Neural progenitor cell (in vitro differentiated cells): ENCODE measurements at regions not wholly inside any gene's neighbourhood (a gene's known extent, or its start where the extent isn't known, plus 50 kb on each side); places are given as distances from the start of the nearest gene placed in this dataset.
"Not testable (repeated sequence)": the region's sequence is repeated elsewhere in the genome, so short reads cannot be mapped to it uniquely, and the experiment has no call there.

Source experiments
- DNase-seq: peaks from one replicate; pipeline ENCODE4 v3.0.0-alpha.2; 2016; ENCODE audit warnings: low spot score
- H2AFZ ChIP-seq: fragments of 200-600 bp; sonication (generic); replicated peaks from 2 replicates; pipeline ENCODE4 v1.6.1; 2016; ENCODE audit warnings: antibody characterized with exemption
- H3F3A ChIP-seq: fragments of 200-600 bp; sonication (generic); 2 replicates; pipeline ENCODE4 v1.6.1; 2016; ENCODE audit warnings: antibody characterized with exemption, low read depth
- H3K27ac ChIP-seq: fragments of 200-600 bp; sonication (generic); 2 replicates; pipeline ENCODE4 v1.5.1; 2016; ENCODE audit warnings: mild to moderate bottlenecking
- H3K27me3 ChIP-seq: fragments of 200-600 bp; sonication (generic); 2 replicates; pipeline ENCODE4 v1.6.1; 2016; ENCODE audit warnings: mild to moderate bottlenecking, moderate library complexity
- H3K36me3 ChIP-seq: fragments of 200-600 bp; sonication (generic); 2 replicates; pipeline ENCODE4 v1.5.1; 2016
- H3K4me1 ChIP-seq: fragments of 200-600 bp; sonication (generic); 2 replicates; pipeline ENCODE4 v1.6.1; 2016; ENCODE audit warnings: mixed run types
- H3K4me2 ChIP-seq: fragments of 200-600 bp; sonication (generic); 2 replicates; pipeline ENCODE4 v1.6.1; 2016
- H3K4me3 ChIP-seq: fragments of 200-600 bp; sonication (generic); 2 replicates; pipeline ENCODE4 v1.5.1; 2016
- H3K79me2 ChIP-seq: fragments of 200-600 bp; sonication (generic); 2 replicates; pipeline ENCODE4 v1.6.1; 2016; ENCODE audit warnings: low read depth
- H3K9ac ChIP-seq: fragments of 200-600 bp; sonication (generic); 2 replicates; pipeline ENCODE4 v1.6.1; 2016
- H3K9me3 ChIP-seq: fragments of 200-600 bp; sonication (generic); 2 replicates; pipeline ENCODE4 v1.5.1; 2016; ENCODE audit warnings: low read depth
- H4K20me1 ChIP-seq: fragments of 200-600 bp; sonication (generic); 2 replicates; pipeline ENCODE4 v1.6.1; 2016; ENCODE audit warnings: low read depth
- H3K27ac Mint-ChIP-seq: 3 replicates; pipeline ENCODE4 v1.8.0; 2021; ENCODE audit warnings: mixed read lengths
- H3K27me3 Mint-ChIP-seq: 2 replicates; pipeline ENCODE4 v1.8.0; 2022; ENCODE audit warnings: low read depth, mild to moderate bottlenecking, inconsistent platforms, moderate library complexity, mixed read lengths; ENCODE audit not compliant: insufficient read depth
- H3K36me3 Mint-ChIP-seq: 3 replicates; pipeline ENCODE4 v1.8.0; 2021; ENCODE audit warnings: mixed read lengths
- H3K4me1 Mint-ChIP-seq: 3 replicates; pipeline ENCODE4 v1.8.0; 2021; ENCODE audit warnings: mixed read lengths
- H3K4me3 Mint-ChIP-seq: 3 replicates; pipeline ENCODE4 v1.8.0; 2021; ENCODE audit warnings: mild to moderate bottlenecking, moderate library complexity, mixed read lengths
- H3K9me3 Mint-ChIP-seq: 3 replicates; pipeline ENCODE4 v1.8.0; 2020; ENCODE audit warnings: mixed read lengths
- EZH2 ChIP-seq: fragments of 200-600 bp; sonication (generic); IDR thresholded peaks from 2 replicates; pipeline ENCODE4 v1.6.1; 2017; ENCODE audit warnings: antibody characterized with exemption, mild to moderate bottlenecking, moderate library complexity
- EZH2phosphoT487 ChIP-seq: fragments of 200-600 bp; sonication (generic); IDR thresholded peaks from 2 replicates; pipeline ENCODE4 v1.6.1; 2017; ENCODE audit warnings: antibody characterized with exemption
- TF ChIP-seq, protein P1 (sequence below): fragments of 200-600 bp; sonication (generic); IDR thresholded peaks from 2 replicates; pipeline ENCODE4 v1.5.1; 2017; ENCODE audit warnings: antibody characterized with exemption, mild to moderate bottlenecking

DNA sequence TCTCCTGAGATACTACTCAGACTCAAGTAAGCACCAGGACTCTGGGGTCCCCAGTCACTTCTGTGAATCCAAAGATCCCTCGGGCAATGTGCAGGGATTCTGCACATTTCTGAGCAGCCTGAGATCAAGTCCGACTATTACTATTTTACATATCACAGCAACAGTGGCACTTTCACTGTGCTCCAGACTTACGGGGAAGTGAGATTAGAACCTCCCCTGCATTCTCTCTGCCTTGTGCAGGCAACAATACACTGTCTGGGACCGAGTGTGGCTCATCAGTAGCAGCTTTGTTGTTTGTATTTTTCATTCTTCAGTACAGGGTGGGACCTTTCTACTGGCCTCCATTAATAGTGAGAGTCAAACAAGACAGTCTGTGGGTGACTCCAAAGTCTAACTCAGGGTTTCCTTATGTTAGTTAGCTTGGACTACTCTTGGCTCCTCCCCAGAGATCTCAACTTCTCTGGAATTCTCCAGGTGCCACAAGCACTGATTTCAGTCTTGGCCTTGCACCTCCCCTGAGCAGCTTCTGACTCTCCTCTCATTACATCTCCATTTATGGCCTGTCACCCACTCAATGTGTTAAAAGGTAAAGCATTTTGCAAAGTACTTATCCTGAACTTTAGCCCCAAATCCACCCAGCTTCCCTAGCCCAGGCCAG is 76.2 kb upstream of the TOP3B start:
- no peak for DNase-seq
- no peaks in the 10 kb centered on the region for H3F3A ChIP-seq
- peaks cover 88% of the 10 kb centered on the region for H3K27me3 ChIP-seq

DNA sequence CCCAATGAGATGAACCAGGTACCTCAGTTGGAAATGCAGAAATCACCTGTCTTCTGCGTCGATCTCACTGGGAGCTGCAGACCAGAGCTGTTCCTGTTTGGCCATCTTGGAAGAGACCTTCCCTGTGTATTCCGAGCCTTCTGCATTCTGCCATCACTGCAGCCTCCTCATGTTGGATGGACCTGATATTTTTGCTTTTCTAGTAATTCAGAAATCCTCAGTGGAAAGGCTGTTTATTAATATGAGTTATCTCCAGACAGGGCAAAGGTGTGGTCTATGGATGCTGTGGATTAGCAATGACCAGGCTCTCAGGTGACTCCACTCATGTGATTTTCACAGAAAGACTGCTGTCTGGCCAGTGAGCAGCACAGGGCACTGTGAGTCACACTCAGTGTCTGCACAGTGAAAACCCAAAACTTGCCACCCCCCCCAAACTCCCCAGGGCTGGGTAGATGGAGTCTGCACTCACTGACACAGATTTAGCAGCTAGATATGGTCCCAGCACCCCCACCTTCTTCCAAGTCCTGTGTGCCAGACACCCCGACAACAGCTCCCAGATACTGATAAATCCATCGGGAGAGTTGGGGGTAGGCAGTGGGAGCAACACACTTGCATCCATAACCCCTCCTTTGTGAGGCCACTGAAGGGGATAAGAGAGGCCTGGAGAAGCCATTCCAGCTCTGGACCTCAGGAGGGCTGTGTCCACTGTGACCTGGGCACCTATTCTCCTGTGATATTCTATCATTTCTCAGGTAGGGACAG is 75.2 kb upstream of the TOP3B start:
- H3K4me3 Mint-ChIP-seq: peak overlapping the region; percentile 5
- no peak for DNase-seq
- no peak overlapping the region for H3K9ac ChIP-seq
- H3K9me3 Mint-ChIP-seq: peaks cover 14% of the 10 kb centered on the region
- H3K36me3 Mint-ChIP-seq: no peaks in the 10 kb centered on the region
- peaks cover 90% of the 10 kb centered on the region for H3K27me3 ChIP-seq
- H2AFZ ChIP-seq: no peak overlapping the region
- no peak overlapping the region for H3K27ac ChIP-seq
- peaks cover 13% of the 10 kb centered on the region for H3K27me3 Mint-ChIP-seq
- TF ChIP-seq EZH2: no peak
- TF ChIP-seq, protein P1, sequence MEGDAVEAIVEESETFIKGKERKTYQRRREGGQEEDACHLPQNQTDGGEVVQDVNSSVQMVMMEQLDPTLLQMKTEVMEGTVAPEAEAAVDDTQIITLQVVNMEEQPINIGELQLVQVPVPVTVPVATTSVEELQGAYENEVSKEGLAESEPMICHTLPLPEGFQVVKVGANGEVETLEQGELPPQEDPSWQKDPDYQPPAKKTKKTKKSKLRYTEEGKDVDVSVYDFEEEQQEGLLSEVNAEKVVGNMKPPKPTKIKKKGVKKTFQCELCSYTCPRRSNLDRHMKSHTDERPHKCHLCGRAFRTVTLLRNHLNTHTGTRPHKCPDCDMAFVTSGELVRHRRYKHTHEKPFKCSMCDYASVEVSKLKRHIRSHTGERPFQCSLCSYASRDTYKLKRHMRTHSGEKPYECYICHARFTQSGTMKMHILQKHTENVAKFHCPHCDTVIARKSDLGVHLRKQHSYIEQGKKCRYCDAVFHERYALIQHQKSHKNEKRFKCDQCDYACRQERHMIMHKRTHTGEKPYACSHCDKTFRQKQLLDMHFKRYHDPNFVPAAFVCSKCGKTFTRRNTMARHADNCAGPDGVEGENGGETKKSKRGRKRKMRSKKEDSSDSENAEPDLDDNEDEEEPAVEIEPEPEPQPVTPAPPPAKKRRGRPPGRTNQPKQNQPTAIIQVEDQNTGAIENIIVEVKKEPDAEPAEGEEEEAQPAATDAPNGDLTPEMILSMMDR: no peak
- no peak for TF ChIP-seq EZH2phosphoT487
- peaks cover 56% of the 10 kb centered on the region for H3K4me1 Mint-ChIP-seq
- no peaks in the 10 kb centered on the region for H3K9me3 ChIP-seq
- no peaks in the 10 kb centered on the region for H4K20me1 ChIP-seq
- no peaks in the 10 kb centered on the region for H3K79me2 ChIP-seq
- H3F3A ChIP-seq: no peaks in the 10 kb centered on the region
- H3K36me3 ChIP-seq: no peaks in the 10 kb centered on the region
- peak overlapping the region; percentile 91 for H3K27ac Mint-ChIP-seq
- H3K4me1 ChIP-seq: peaks cover 25% of the 10 kb centered on the region
- no peak overlapping the region for H3K4me3 ChIP-seq
- H3K4me2 ChIP-seq: peak overlapping the region; percentile 60

More for the DNA sequence above, 76.2 kb upstream of the TOP3B start:
- no peak for TF ChIP-seq EZH2
- TF ChIP-seq, protein P1: no peak
- TF ChIP-seq EZH2phosphoT487: no peak
- peak overlapping the region; percentile 93 for H3K27ac Mint-ChIP-seq
- peak overlapping the region; percentile 63 for H3K4me3 Mint-ChIP-seq
- H3K36me3 Mint-ChIP-seq: no peaks in the 10 kb centered on the region
- no peak overlapping the region for H3K27ac ChIP-seq
- H4K20me1 ChIP-seq: no peaks in the 10 kb centered on the region
- H3K9me3 ChIP-seq: no peaks in the 10 kb centered on the region
- no peak overlapping the region for H2AFZ ChIP-seq
- peak overlapping the region; percentile 56 for H3K4me2 ChIP-seq
- peaks cover 25% of the 10 kb centered on the region for H3K4me1 ChIP-seq
- H3K27me3 Mint-ChIP-seq: peaks cover 11% of the 10 kb centered on the region
- H3K36me3 ChIP-seq: no peaks in the 10 kb centered on the region
- no peaks in the 10 kb centered on the region for H3K79me2 ChIP-seq
- peaks cover 56% of the 10 kb centered on the region for H3K4me1 Mint-ChIP-seq
- H3K9me3 Mint-ChIP-seq: peaks cover 16% of the 10 kb centered on the region
- no peak overlapping the region for H3K9ac ChIP-seq
- H3K4me3 ChIP-seq: no peak overlapping the region

DNA sequence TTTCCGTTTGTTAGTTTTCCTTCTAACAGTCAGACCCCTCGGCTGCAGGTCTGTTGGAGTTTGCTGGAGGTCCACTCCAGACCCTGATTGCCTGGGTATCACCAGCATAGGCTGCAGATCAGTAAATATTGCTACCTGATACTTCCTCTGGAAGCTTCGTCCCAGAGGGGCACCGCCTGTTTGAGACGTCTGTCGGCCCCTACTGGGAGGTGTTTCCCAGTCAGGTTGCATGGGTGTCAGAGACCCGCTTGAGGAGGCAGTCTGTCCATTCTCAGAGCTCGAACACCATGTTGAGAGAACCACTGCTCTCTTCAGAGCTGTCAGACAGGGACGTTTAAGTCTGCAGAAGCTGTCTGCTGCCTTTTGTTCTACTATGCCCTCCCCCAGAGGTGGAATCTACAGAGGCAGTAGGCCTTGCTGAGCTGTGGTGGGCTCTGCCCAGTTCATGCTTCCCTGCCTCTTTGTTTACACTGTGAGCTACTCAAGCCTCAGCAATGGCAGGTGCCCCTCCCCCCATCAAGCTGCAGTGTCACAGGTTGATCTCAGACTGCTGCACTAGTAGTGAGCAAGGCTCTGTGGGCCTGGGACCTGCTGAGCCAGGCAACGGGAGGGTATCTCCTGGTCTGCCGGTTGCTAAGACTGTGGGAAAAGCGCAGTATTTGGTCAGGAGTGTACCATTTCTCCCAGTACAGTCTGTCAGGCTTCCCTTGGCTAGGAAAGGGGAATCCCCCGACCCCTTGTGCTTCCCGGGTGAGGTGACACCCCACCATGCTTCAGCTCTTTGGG is 74.4 kb upstream of the TOP3B start:
- not testable (repeated sequence) for H3K4me3 Mint-ChIP-seq, H4K20me1 ChIP-seq, H3K27ac ChIP-seq, H3K9ac ChIP-seq, H3K36me3 ChIP-seq, H3F3A ChIP-seq, H3K9me3 ChIP-seq, H3K36me3 Mint-ChIP-seq, H3K79me2 ChIP-seq, H2AFZ ChIP-seq
- Histone ChIP-seq H3K4me3 (peak overlapping the region; percentile 9), H3K27me3 (peaks cover 89% of the 10 kb centered on the region), H3K4me1 (peaks cover 25% of the 10 kb centered on the region), H3K4me2 (peak overlapping the region; percentile 60)
- Mint-ChIP-seq H3K4me1 (peaks cover 56% of the 10 kb centered on the region), H3K27ac (peak overlapping the region; percentile 78), H3K9me3 (peaks cover 20% of the 10 kb centered on the region), H3K27me3 (peaks cover 14% of the 10 kb centered on the region)
- DNase-seq: peak; percentile 70

DNA sequence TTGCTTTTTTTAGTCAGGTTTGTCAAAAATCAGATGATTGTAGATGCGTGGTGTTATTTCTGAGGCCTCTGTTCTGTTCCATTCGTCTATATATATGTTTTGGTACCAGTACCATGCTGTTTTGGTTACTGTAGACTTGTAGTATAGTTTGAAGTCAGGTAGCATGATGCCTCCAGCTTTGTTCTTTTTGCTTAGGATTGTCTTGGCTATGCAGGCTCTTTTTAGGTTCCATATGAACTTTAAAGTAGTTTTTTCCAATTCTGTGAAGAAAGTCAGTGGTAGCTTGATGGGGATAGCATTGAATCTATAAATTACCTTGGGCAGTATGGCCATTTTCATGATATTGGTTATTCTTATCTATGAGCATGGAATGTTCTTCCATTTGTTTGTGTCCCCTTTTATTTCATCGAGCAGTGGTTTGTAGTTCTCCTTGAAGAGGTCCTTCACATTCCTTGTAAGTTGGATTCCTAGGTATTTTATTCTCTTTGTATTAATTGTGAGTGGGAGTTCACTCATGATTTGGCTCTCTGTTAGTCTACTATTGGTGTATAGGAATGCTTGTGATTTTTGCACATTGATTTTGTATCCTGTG is 70.1 kb upstream of the TOP3B start:
- not testable (repeated sequence) for H3K4me2 ChIP-seq, H3K4me3 Mint-ChIP-seq, H3K4me3 ChIP-seq, H3K79me2 ChIP-seq, H4K20me1 ChIP-seq, H3K36me3 Mint-ChIP-seq, DNase-seq, H3K36me3 ChIP-seq, H3K27me3 Mint-ChIP-seq, H2AFZ ChIP-seq, H3K9ac ChIP-seq, H3K27ac ChIP-seq, H3K9me3 ChIP-seq, H3K27ac Mint-ChIP-seq
- Mint-ChIP-seq H3K4me1 (peaks cover 17% of the 10 kb centered on the region), H3K9me3 (peaks cover 23% of the 10 kb centered on the region)
- Histone ChIP-seq H3K27me3 (peaks cover 95% of the 10 kb centered on the region), H3F3A (peaks cover 11% of the 10 kb centered on the region), H3K4me1 (peaks cover 12% of the 10 kb centered on the region)

DNA sequence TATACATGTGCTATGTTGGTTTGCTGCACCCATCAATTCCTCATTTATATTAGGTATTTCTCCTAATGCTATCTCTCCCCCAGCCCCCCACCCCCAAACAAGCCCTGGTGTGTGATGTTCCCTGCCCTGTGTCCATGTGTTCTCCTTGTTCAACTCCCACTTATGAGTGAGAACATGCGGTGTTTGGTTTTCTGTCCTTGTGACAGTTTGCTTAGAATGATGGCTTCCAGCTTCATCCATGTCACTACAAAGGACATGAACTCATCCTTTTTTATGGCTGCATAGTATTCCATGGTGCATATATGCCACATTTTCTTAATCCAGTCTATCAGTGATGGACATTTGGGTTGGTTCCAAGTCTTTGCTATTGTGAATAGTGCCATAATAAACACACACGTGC is 68.4 kb upstream of the TOP3B start:
- not testable (repeated sequence) for H3K4me3 ChIP-seq, H3K4me1 ChIP-seq, H3K27ac ChIP-seq, H3K27me3 Mint-ChIP-seq, H3K36me3 Mint-ChIP-seq, H3K9me3 ChIP-seq, H3K4me2 ChIP-seq, H3K79me2 ChIP-seq, H3K4me3 Mint-ChIP-seq, DNase-seq, H4K20me1 ChIP-seq, H3K9ac ChIP-seq, H3K36me3 ChIP-seq, H3K4me1 Mint-ChIP-seq, H2AFZ ChIP-seq, H3K27ac Mint-ChIP-seq
- Histone ChIP-seq H3K27me3 (peaks cover 99% of the 10 kb centered on the region), H3F3A (peaks cover 11% of the 10 kb centered on the region)
- H3K9me3 Mint-ChIP-seq: peaks cover 23% of the 10 kb centered on the region
